HL-60 (cell line): ENCODE measurements at regions not wholly inside any gene's neighbourhood (a gene's known extent, or its start where the extent isn't known, plus 50 kb on each side); places are given as distances from the start of the nearest gene placed in this dataset.

Source experiments
- DNase-seq, 2 experiments: peaks; one replicate each; pipeline ENCODE4 v3.0.0-alpha.2; 2010 to 2020; ENCODE audit warnings: low read depth in 1 of 2, low spot score in 1 of 2
- H3K27ac ChIP-seq: fragments of 250-450 bp; sonication (Bioruptor Pico); replicated peaks from 2 replicates; pipeline ENCODE4 v1.5.1; 2020; ENCODE audit warnings: mild to moderate bottlenecking, moderate library complexity
- H3K27me3 ChIP-seq: fragments of 250-450 bp; sonication (Bioruptor Pico); 2 replicates; pipeline ENCODE4 v1.5.1; 2021; ENCODE audit warnings: mild to moderate bottlenecking, moderate library complexity; ENCODE audit not compliant: insufficient read depth, poor library complexity, severe bottlenecking
- H3K4me3 ChIP-seq: replicated peaks from 2 replicates; pipeline ENCODE4 v1.5.1; 2011; ENCODE audit warnings: mild to moderate bottlenecking, control low read depth, low read length; ENCODE audit not compliant: insufficient read depth
- GABPA ChIP-seq: IDR thresholded peaks from 2 replicates; pipeline ENCODE4 v1.6.1; 2012; ENCODE audit warnings: low read depth
- POLR2AphosphoS5 ChIP-seq: IDR thresholded peaks from 2 replicates; pipeline ENCODE4 v1.6.1; 2012; ENCODE audit warnings: low read depth
- SPI1 ChIP-seq: IDR thresholded peaks from 2 replicates; pipeline ENCODE4 v1.6.1; 2012; ENCODE audit warnings: low read depth, mild to moderate bottlenecking, borderline replicate concordance
- TF ChIP-seq, protein P1 (sequence below): IDR thresholded peaks from one replicate; pipeline ENCODE4 v1.5.1; 2011; ENCODE audit warnings: low read length, control low read depth, inconsistent platforms; ENCODE audit not compliant: insufficient read depth
- TF ChIP-seq, protein P2 (sequence below): IDR thresholded peaks from 2 replicates; pipeline ENCODE4 v1.6.1; 2012; ENCODE audit warnings: low read depth; ENCODE audit not compliant: insufficient replicate concordance

DNA sequence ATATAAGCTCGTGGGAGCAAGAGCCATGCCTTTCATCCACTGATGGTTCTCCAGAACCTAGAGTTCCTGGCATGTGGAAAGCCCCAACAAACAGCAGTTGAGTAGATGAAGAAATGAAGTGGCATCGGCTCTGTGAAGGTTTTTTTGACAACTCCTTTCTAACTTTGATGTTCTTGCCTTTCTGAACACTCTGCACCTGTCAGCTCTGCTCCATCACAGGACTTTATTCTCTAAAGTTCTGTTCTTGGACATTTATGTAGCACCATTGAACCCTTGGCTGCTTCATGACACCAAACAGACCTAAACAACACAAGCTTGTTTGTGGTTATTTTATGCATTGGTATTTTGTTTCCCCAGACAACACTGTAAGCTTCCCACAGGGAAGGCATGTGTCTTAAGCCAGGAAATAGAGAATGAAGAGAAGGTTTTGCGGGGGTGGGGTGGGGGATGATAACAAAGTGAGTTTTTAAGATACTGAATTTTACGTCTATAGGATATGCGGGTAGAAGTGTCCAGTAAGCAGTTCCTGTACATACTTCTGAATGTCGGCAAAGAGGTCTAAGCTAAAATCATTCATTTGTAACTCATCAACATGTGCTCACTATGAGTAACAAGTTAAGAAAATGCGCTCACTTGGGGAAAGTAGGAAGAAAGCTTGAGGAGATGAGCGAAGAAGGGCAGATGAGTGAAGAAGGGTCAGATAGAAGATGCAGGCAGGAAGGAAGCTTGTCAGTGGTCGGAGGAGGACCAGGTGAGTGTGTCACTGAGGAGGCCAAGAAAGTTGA lies 146.0 kb upstream of the PLEKHG7 start:
- H3K27me3 ChIP-seq: no peaks in the 10 kb centered on the region
- TF ChIP-seq, protein P1, sequence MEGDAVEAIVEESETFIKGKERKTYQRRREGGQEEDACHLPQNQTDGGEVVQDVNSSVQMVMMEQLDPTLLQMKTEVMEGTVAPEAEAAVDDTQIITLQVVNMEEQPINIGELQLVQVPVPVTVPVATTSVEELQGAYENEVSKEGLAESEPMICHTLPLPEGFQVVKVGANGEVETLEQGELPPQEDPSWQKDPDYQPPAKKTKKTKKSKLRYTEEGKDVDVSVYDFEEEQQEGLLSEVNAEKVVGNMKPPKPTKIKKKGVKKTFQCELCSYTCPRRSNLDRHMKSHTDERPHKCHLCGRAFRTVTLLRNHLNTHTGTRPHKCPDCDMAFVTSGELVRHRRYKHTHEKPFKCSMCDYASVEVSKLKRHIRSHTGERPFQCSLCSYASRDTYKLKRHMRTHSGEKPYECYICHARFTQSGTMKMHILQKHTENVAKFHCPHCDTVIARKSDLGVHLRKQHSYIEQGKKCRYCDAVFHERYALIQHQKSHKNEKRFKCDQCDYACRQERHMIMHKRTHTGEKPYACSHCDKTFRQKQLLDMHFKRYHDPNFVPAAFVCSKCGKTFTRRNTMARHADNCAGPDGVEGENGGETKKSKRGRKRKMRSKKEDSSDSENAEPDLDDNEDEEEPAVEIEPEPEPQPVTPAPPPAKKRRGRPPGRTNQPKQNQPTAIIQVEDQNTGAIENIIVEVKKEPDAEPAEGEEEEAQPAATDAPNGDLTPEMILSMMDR: no peak
- TF ChIP-seq SPI1 (no peak), POLR2AphosphoS5 (no peak), GABPA (no peak)
- TF ChIP-seq, protein P2, sequence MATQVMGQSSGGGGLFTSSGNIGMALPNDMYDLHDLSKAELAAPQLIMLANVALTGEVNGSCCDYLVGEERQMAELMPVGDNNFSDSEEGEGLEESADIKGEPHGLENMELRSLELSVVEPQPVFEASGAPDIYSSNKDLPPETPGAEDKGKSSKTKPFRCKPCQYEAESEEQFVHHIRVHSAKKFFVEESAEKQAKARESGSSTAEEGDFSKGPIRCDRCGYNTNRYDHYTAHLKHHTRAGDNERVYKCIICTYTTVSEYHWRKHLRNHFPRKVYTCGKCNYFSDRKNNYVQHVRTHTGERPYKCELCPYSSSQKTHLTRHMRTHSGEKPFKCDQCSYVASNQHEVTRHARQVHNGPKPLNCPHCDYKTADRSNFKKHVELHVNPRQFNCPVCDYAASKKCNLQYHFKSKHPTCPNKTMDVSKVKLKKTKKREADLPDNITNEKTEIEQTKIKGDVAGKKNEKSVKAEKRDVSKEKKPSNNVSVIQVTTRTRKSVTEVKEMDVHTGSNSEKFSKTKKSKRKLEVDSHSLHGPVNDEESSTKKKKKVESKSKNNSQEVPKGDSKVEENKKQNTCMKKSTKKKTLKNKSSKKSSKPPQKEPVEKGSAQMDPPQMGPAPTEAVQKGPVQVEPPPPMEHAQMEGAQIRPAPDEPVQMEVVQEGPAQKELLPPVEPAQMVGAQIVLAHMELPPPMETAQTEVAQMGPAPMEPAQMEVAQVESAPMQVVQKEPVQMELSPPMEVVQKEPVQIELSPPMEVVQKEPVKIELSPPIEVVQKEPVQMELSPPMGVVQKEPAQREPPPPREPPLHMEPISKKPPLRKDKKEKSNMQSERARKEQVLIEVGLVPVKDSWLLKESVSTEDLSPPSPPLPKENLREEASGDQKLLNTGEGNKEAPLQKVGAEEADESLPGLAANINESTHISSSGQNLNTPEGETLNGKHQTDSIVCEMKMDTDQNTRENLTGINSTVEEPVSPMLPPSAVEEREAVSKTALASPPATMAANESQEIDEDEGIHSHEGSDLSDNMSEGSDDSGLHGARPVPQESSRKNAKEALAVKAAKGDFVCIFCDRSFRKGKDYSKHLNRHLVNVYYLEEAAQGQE: no peak
- H3K4me3 ChIP-seq: no peak overlapping the region
- H3K27ac ChIP-seq: no peak overlapping the region
- DNase-seq: no peak

DNA sequence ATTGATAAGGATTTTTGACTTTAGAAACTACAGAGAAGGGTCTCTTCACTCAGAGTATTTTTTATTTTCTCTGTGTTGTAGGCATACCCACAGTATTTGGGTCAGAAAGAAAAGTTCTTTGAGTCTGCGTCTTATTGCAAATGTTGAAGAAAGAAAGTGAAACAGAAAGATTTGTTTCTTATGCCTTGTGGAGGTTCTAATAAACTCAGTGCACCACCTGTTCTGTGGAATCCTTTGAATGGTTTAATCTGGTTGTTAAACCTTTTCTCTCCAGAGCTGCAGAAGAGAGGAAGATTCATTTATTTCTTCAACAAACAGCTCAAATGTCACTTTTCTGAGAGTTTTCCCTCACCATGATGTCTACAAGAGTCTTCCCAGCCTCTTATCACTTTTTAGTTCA lies 146.6 kb upstream of the PLEKHG7 start:
- no peak for DNase-seq
- H3K27me3 ChIP-seq: no peaks in the 10 kb centered on the region
- TF ChIP-seq, protein P1: no peak
- TF ChIP-seq GABPA (no peak), SPI1 (no peak), POLR2AphosphoS5 (no peak)
- TF ChIP-seq, protein P2: no peak
- H3K27ac ChIP-seq: no peak overlapping the region
- no peak overlapping the region for H3K4me3 ChIP-seq

DNA sequence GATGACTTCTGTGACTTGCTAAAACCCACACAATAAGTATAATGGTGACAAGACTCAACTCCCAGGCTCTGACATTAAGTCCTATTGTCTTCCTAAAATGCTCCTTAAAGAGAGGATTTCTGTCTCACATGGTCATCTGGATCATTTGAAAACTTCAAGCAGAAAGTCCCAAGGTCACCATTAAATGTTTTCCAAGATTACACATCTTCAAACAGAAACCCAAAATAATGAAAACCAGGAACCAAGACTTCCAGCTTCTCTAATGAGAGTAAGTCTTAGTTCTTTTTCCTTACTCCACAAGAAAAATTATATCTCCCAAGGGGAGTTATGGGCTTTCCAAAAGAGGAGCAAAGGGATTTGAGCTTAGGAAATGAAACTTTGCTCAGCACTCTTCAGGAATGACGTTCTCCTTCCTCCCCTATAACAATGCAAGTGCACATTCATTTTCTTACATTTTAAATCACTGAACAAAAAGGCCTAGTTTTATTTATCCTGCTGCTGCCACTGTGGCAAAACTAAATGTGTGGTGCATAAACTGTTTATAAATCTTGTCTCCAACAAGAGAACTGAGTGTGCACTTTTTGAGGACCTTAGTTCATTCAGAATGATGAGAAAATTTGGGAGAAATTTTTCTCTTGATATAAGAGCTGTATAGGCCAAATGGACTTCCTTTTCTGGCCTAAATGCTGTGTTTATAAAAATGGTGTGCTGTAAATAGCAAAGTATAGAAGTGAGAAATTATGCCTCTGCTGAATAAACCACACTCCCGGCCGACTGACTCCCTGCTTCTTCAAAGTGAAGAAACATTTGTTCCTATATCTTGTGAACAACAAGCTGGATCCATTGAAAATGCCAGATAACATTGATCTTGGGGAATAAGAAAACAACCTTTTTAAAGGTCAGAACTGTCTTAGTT lies 148.4 kb upstream of the PLEKHG7 start:
- DNase-seq: no peak
- TF ChIP-seq, protein P1: no peak
- TF ChIP-seq, protein P2: no peak
- Histone ChIP-seq H3K27me3 (no peaks in the 10 kb centered on the region), H3K4me3 (no peak overlapping the region), H3K27ac (no peak overlapping the region)
